ENCODE measurements at regions not wholly inside any gene's neighbourhood (a gene's known extent, or its start where the extent isn't known, plus 50 kb on each side); places are given as distances from the start of the nearest gene placed in this dataset.

GRCh38 chr17:79439493-79439892 lies 171.4 kb downstream of the RBFOX3 start:
- Histone ChIP-seq H3K27ac (ENCODE audit: low read depth, low read length) (no peak overlapping the region), H3K9me2 (ENCODE audit: insufficient read depth) (no peaks in the 10 kb centered on the region), H3K79me2 (ENCODE audit: insufficient read depth, low read length) (no peaks in the 10 kb centered on the region), H3K9me3 (ENCODE audit: control insufficient read depth in 1 of 2, insufficient read depth in 1 of 2, low read depth in 1 of 2, low read length in 2 of 2) (no peaks in the 10 kb centered on the region), H3K4me3 (replicated peaks in 1 of 2; ENCODE audit: low read depth in 1 of 2, low read length in 2 of 2) (no peak overlapping the region), H3K9ac (ENCODE audit: low read length) (no peak overlapping the region), H3K36me3 (ENCODE audit: control insufficient read depth in 1 of 2, insufficient read depth in 2 of 2, low read length in 2 of 2) (no peaks in the 10 kb centered on the region), H4K20me1 (ENCODE audit: insufficient read depth) (no peaks in the 10 kb centered on the region), H3K4me2 (ENCODE audit: low read length) (no peak overlapping the region), H3K4me1 (ENCODE audit: control insufficient read depth in 1 of 2, insufficient read depth in 2 of 2, low read length in 2 of 2) (peaks cover 0 to 2% of the 10 kb centered on the region in 2 experiments; a peak in 1 of 4 replicates), H3K27me3 (ENCODE audit: insufficient read depth, low read length) (peaks cover 18% of the 10 kb centered on the region; the same call in 1 of the 2 replicates), H2AFZ (ENCODE audit: low read depth, low read length, poor library complexity, severe bottlenecking) (no peak overlapping the region)
- intact Hi-C loops (cut with micrococcal nuclease), result no loop called here
- ChIA-PET POLR2A (no interaction called here), RAD21 (ENCODE audit: low non-redundant PET in 1 of 2, low total read pairs in 2 of 2, uncharacterized antibody in 2 of 2, unreplicated experiment in 2 of 2) (no interaction called here), CTCF (no interaction called here)
- DNase-seq (ENCODE audit: low read depth, low spot score) (no peak), ATAC-seq (no peak)
- no TSS peak for BruUV-seq (replicated peaks)
- TF ChIP-seq, protein P1, sequence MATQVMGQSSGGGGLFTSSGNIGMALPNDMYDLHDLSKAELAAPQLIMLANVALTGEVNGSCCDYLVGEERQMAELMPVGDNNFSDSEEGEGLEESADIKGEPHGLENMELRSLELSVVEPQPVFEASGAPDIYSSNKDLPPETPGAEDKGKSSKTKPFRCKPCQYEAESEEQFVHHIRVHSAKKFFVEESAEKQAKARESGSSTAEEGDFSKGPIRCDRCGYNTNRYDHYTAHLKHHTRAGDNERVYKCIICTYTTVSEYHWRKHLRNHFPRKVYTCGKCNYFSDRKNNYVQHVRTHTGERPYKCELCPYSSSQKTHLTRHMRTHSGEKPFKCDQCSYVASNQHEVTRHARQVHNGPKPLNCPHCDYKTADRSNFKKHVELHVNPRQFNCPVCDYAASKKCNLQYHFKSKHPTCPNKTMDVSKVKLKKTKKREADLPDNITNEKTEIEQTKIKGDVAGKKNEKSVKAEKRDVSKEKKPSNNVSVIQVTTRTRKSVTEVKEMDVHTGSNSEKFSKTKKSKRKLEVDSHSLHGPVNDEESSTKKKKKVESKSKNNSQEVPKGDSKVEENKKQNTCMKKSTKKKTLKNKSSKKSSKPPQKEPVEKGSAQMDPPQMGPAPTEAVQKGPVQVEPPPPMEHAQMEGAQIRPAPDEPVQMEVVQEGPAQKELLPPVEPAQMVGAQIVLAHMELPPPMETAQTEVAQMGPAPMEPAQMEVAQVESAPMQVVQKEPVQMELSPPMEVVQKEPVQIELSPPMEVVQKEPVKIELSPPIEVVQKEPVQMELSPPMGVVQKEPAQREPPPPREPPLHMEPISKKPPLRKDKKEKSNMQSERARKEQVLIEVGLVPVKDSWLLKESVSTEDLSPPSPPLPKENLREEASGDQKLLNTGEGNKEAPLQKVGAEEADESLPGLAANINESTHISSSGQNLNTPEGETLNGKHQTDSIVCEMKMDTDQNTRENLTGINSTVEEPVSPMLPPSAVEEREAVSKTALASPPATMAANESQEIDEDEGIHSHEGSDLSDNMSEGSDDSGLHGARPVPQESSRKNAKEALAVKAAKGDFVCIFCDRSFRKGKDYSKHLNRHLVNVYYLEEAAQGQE (IDR thresholded peaks at IDR 0.05; ENCODE audit: low read depth), result no peak
- TF ChIP-seq ZNF274 (IDR thresholded peaks at IDR 0.05; ENCODE audit: low read depth, low read length), result no peak

GRCh38 chr17:79438546-79439334 lies 172.1 kb downstream of the RBFOX3 start:
- Histone ChIP-seq H3K27me3 (ENCODE audit: insufficient read depth, low read length) (peaks cover 18% of the 10 kb centered on the region; the same call in 1 of the 2 replicates), H3K36me3 (ENCODE audit: control insufficient read depth in 1 of 2, insufficient read depth in 2 of 2, low read length in 2 of 2) (no peaks in the 10 kb centered on the region), H3K9ac (ENCODE audit: low read length) (no peak overlapping the region), H3K27ac (ENCODE audit: low read depth, low read length) (no peak overlapping the region), H3K79me2 (ENCODE audit: insufficient read depth, low read length) (no peaks in the 10 kb centered on the region), H3K4me3 (replicated peaks in 1 of 2; ENCODE audit: low read depth in 1 of 2, low read length in 2 of 2) (no peak overlapping the region), H3K9me2 (ENCODE audit: insufficient read depth) (no peaks in the 10 kb centered on the region), H2AFZ (ENCODE audit: low read depth, low read length, poor library complexity, severe bottlenecking) (no peak overlapping the region), H3K4me1 (ENCODE audit: control insufficient read depth in 1 of 2, insufficient read depth in 2 of 2, low read length in 2 of 2) (peaks cover 0 to 2% of the 10 kb centered on the region in 2 experiments; a peak in 1 of 4 replicates), H3K4me2 (ENCODE audit: low read length) (no peak overlapping the region), H3K9me3 (ENCODE audit: control insufficient read depth in 1 of 2, insufficient read depth in 1 of 2, low read depth in 1 of 2, low read length in 2 of 2) (no peaks in the 10 kb centered on the region), H4K20me1 (ENCODE audit: insufficient read depth) (no peaks in the 10 kb centered on the region)
- BruUV-seq (replicated peaks), result no TSS peak
- RAD21 ChIA-PET (ENCODE audit: low non-redundant PET in 1 of 2, low total read pairs in 2 of 2, uncharacterized antibody in 2 of 2, unreplicated experiment in 2 of 2), result no interaction called here
- TF ChIP-seq MAX (IDR thresholded peaks at IDR 0.05) (no peak), SRF (IDR thresholded peaks at IDR 0.05; ENCODE audit: low read depth) (no peak), POLR2AphosphoS5 (IDR thresholded peaks at IDR 0.05; ENCODE audit: low read depth, low read length) (no peak), ZFX (IDR thresholded peaks at IDR 0.05) (no peak), JUND (IDR thresholded peaks at IDR 0.05) (no peak), SP1 (IDR thresholded peaks at IDR 0.05; ENCODE audit: low read depth) (no peak)
- TF ChIP-seq, protein P2, sequence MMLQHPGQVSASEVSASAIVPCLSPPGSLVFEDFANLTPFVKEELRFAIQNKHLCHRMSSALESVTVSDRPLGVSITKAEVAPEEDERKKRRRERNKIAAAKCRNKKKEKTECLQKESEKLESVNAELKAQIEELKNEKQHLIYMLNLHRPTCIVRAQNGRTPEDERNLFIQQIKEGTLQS (IDR thresholded peaks at IDR 0.05), result no peak
- ATAC-seq (no peak), DNase-seq (ENCODE audit: low read depth, low spot score) (no peak)
- intact Hi-C loops (cut with micrococcal nuclease), result no loop called here
- CTCF ChIA-PET, result interaction anchor here (0.5 to 1.3 kb wide), 3 partner anchors 174 to 400 kb away, joined by 3 to 4 read pairs (median 4); partner anchors contain the start of gene CBX4
- POLR2A ChIA-PET, result no interaction called here
